ENCODE measurements at regions not wholly inside any gene's neighbourhood (a gene's known extent, or its start where the extent isn't known, plus 50 kb on each side); places are given as distances from the start of the nearest gene placed in this dataset.
A peak's percentile ranks its signal among the peaks of the same experiment; 100 is the strongest.

DNA sequence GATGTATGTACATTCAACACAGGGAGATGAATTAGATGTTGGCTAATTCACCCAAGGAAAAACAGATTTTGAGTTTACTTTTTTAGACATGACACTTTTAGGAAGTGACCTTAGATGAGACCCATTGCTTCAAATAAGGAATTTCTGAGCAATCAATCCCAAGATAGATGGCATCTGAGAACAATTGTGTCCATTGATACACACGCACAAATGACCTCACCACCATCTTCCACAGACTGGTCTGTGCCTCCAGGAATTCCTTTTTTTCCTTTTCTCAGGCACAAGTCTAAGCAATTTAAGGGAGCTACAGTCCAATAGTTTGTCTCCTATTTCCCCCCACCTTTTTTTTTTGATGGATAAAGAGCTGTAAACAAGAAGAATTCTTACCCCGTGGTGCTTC, 265.3 kb downstream of the TBL1XR1 start:
- DNase-seq: no peak

DNA sequence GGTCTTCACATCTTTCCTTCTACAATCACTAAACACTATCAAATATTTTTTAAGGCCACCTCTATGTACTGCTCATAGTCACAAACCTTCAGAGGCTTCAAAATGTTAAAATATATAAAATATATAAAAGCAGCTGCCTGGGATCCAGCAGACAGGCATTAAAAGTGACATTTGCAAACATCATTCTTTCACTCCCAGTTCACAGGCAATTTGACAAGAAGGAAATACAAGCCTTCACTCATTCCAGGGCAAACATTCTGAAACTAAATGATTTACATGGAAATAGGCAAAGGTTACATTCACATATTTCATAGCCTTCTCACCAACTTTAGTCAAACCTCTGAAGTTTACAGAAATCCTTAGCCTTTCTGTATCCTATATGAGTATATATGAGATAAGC, 266.3 kb downstream of the TBL1XR1 start:
- no peak for DNase-seq

DNA sequence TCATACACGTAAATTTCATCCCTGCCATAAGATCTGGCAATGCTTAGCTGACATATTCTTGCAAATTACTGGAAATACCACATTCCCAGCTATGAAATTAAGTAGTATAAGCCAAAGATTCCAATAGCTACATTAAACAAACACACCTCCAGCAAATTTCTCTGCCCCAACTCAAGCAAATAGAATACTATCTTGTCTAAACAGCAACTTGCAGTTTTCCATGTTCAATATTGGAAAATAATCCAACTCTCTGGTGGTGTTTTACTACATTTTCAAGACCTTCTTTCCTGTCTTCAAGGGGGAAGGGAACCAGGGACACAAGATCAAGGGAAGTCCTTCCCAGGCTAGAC, 268.7 kb downstream of the TBL1XR1 start:
- no peak for DNase-seq

DNA sequence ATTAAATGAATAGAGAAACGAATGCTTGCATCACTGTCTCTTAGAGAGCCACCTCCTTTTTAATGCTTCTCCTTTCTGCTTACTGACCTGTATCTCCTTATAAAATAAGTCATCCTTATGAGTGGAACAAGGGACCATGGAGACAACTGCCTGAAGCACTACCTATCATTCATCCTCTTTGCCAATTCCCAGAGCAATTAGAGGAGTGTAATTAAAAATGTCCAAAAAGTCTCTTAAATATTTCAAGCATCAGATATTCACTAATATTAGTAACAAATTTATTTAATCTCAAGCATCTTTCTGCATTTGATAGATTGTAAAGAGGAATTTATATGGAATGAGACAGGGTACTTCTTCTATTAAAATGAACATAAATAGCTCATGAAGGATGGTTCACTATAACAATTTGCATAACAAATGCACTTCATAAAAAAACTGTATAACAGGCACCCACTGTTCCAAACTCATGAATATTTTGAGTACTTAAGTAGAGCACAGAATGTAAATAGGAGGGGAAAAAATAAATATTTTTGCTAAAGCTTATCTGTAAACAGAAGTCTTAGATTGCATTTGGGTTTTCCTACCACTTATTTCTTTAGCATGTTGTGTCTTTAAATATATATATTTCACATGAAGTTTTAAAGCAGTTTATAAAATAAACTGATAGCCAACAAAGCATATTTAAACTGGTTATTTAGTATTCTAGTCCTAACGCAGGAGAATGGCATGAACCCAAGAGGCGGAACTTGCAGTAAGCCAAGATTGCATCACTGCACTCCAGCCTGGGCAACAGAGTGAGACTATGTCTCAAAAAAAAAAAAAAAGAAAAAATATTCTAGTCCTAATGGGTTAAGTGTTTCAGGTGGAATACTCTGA, 269.3 kb downstream of the TBL1XR1 start:
- no peak for DNase-seq

DNA sequence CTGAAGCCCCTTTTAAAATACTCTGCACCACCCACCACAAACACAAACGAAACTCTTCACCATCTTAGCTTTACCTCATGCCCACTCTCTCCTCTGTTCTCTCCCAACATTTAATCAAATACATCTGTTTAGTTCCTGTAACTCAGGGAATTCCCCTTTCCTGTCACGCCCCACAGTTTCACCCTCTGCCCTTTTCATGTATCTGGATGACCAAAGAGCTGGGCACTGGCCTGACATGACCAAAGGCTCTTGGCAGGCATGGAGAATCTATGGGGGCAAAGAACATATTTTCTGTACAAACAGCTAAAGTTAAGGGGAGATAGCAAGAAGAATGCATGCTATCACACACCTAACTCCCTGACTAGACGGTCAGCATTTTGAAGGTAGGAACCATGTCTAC, 270.0 kb downstream of the TBL1XR1 start:
- DNase-seq: peak; percentile 13

DNA sequence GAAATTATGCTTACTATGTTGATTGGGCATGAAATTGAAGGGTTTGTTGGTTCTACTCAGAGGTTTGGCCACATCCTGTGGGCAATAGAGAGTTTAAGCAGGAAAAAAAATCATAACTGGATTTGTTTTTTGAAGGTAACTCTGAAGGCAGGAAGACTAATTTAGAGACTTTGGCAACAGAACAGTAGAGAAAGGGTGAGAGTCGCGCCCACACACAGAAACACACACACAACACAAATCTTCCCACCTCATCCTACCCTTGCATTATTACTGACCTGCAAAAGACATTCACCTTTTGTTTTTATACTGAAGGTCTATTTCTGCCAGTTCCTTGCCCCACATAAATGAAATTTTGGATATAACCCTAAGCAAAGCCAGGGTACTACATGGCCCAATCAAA, 270.6 kb downstream of the TBL1XR1 start:
- DNase-seq: no peak

DNA sequence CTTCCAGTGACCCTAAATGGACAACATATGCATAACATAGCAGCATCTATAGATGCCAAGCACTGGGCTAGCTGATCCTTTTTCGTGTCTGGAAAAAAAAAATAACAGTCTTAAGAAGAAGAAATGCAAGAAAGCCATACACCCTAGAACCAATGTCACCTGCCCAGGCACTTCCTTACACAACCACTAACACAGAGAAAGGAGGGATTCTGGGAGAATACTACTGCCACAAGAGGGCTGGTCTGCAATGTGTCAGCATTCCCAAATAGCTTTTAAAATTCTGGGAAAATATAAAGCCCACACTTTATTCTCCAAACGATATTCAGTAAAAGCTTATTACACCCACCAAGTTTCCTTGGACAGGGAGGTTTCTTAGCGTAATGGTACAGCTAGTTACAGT, 271.2 kb downstream of the TBL1XR1 start:
- DNase-seq: no peak

DNA sequence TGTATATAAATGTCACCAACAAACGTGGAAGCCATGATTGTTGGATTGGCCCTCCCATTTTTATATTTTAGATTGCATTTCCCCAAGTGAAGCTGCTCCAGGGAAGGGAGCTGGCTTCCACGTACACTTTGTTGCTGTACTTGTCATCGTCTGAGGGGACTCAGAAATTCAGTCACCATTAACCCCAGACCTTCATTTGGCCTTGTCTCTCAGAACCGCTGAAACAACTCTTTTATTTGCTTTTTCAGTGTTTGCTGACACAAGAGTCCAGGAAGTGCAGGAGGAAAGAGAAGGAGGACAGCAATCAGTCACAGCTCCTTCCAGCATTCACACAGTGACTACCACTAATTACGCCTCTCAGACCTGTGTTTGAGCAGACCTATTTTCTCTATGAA, 276.5 kb downstream of the TBL1XR1 start:
- peak; percentile 91 for DNase-seq

DNA sequence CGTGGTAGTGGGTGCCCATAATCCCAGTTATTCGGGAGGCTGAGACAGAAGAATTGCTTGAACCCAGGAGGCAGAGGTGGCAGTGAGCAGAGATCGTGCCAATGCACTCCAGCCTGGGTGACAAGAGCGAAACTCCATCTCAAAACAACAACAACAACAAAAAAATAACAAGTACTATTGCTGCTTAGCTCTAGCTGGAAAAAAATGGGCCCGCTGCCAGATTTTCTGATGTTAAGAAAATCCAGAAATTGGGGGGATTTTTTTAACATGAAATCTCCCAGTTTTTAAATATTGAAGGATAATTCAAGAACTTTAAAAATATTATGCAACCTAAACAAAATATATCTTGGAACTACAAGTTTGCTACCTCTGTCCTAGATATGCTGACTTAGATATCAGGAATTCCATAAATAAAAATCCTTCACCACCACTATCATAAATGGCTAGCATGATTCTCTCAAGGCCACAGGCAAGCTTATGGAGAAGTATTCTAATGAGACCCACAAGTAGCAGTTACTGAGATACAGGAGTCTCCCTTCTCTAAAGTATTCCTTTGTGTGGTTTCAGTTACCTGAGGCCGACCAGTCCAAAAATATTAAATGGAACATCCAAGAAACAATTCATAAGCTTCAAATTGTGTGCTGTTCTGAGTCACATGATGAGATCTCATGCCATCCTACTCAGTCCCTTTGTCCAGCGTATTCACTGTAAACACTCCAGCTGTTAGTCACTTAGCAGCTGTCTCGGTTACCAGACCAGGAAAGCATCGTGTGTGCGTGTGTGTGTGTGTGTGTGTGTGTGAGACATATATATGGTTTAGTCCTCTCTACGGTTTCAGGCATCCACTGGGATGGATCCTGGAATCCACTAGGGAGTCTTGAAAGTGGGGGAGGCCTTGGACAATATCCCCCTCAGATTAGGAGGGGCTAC, 277.2 kb downstream of the TBL1XR1 start:
- DNase-seq: peak; percentile 98

DNA sequence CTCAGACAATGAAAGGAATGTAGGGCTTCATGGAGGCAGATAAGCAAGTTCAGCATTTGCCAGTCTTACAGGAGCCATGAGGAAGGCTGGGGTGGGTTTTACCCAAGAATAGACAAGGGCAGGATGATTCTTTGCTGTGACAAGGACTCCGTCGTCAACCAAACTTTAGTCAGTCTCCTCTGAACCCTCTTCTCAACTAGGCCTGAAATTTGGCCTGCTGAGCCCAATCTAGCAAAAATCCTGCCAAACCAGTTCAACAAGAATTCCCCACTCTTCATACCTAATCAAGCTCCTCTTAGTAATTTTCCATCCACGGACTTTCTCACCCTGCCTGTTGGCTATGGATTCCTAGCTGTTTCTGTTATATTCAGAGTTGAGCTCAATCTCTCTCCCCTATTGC, 280.5 kb downstream of the TBL1XR1 start:
- peak; percentile 91 for DNase-seq

DNA sequence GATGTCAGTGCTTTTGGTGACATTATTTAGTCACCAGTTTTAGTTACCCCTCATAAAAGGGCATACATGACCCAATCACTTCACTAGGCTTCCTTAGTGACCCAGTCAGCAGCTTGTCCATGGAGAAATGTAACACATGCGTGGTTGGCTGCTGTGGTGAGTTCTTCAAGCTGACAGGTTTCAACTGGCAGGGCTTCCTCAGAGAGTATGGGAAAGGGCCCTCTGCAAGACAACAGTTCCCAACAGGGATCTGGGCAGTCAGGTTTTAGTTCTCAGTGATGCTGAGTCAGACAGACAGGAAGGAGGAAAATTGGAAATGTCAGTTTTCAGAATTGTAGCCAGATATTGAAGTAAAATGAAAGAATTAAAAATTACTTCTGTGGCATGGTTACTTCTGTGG, 282.5 kb downstream of the TBL1XR1 start:
- DNase-seq: peak; percentile 40

DNA sequence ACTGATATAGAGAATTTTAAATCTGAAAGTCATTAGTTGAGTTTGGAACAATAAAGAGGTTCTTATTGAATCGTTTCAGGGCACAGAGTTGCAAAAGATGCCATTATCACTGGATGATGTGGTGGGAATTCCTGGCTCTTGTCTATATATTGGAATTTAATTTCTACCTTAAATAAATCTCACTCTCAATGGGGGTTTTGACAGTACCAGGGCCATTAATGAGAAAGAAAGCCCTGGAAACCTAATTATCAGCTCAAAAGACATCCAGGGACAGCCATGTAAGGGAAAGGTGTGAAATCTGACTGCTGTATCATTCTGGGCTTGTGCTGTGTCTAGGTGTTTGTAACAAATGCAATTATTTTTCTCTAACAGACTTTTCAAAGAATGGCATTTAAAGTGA, 285.7 kb downstream of the TBL1XR1 start:
- no peak for DNase-seq

DNA sequence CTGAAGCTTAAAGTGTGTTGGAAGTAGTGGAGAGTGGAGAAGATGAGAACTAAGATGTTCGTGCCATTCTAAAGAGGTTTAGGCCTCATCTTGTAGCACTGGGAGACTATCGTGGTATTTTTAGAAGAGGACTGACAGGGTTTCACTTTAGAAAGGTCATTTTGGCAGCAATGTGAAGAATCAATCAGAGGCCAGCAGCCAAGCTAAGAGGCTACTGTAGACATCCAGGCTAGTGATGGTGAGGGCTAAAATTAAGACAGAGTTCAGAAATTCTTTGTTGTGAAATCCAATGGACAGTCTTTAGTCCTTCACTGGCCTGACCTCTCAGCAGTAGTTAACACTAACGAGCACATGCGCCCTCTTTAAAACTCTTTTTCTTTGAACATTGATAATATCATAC, 288.2 kb downstream of the TBL1XR1 start:
- DNase-seq: no peak

DNA sequence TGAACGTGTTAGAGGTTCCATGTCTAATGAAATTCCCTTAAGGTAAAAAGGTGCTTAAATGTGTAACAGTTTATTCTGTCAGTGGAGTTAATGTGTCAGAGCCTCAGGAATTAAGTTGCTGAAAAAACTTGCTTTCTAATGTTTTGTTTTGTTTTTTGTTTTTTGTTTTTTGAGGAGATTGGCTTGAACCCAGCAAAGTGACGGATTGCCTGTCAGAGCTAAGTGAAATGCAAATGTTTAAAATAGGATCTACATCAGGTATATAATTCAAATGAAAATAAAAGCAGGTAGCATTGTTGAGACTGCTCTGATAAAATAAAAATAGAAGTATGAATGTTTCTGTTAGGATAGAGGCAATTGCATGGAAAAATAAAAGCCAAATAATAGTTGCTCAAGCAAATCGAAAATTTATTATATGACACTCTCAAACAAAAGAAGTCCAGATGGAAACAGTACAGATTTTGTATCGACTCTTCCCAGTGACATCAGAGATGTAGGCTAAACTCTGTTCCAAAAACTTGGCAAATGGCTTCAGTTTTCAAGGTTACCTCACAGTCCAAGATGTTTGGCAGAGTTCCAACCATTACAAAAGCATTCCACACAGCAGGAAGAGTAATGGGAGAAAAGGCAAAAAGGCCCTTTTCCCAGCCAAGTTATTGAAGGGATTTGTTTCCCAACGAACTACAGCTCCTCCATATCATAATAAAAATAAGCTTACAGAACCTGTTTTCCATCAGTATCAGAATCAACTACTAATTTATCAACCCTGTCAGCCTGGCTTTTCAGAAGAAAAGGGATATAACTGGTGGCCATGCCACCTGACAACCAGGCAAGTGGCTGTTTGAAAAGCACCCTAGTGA, 291.0 kb downstream of the TBL1XR1 start:
- DNase-seq: peak; percentile 51

DNA sequence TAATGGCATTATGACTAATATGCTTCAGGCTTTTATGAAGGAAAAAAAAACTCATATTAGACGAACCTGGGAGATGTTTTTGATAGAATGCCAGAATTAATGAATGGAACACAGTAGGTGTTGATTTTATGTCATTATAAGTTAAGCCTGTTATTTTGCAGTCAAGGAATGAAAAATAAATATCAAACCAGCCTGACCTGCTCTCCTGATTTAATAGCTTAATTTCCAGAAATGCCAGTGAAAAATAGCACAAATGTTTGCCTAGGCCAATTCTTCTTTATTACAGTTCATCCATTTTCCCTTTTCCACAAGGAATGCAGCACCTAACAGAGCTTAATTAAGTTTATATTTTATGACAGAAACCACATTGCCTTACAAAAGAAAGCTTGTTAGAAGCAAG, 292.0 kb downstream of the TBL1XR1 start:
- no peak for DNase-seq

DNA sequence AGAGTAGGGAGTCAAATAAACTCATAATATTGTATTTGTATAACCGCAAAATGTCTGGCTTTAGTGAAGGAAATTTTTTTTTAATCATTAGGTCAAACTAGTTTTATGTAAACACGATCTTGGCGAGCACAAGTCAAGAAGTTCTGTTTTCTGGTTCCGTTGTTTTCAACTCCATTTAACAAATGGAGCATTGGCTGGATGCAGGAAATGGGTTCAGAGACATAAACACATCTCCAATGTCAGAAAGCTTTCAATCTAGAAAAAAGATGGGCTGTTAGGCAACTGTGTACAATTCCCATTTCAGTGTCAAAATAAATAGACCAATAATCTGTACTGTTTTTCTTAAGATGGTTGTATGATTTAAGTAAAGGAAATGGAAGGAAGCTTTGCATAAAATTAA, 292.8 kb downstream of the TBL1XR1 start:
- no peak for DNase-seq

DNA sequence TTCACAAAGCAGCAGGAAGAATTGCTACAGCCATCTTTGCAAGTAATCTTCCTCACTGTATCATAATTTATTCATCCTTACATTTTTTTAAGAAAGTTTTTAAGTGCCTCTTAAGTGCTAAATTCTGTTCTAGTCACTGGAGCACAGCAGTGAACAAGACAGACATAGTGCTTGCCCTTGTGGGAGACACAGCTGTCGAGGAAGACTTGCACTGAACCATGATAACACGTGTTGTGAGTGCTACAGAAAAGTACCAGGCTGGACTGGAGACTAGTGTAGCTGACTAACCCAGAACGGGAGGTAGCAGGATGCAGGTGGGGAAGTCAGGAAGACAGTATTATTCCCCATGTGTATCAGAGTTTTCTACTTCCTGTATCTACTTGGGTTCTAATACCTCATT, 300.6 kb downstream of the TBL1XR1 start:
- DNase-seq: peak; percentile 51

DNA sequence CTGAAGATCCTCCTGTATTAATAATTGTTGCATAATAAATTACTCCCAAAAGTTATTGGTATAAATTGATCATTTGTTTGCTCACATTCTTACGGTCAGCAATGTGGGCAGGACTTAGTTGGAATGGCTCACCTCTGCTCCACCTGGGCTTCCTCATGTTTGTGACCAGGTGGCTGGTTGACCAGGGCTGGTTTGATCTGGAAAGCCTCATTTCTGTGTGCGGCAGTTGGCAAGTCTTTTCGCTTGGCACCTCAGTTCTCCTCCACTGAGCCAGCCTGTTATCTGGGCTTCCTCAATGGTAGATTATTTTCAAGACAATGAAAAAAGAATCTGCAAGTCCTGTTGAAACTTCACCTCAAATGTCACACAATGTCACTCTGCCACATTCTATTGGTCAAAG, 301.1 kb downstream of the TBL1XR1 start:
- no peak for DNase-seq

DNA sequence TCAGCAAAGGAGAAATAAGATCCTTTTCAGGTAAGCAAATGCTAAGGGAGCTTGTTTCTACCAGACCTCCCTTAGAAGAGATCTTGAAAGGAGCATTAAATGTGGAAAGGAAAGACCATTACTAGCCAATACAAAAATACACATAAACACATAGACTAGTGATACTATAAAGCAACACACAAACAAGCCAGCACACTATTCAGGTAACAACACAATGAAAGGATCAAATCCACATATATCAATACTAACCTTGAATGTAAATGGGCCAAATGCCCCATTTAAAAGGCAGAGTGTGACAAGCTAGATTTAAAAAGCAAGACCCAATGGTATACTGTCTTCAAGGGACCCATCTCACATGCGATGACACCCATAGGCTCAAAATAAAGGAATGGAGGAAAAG, 317.6 kb downstream of the TBL1XR1 start:
- DNase-seq: no peak

DNA sequence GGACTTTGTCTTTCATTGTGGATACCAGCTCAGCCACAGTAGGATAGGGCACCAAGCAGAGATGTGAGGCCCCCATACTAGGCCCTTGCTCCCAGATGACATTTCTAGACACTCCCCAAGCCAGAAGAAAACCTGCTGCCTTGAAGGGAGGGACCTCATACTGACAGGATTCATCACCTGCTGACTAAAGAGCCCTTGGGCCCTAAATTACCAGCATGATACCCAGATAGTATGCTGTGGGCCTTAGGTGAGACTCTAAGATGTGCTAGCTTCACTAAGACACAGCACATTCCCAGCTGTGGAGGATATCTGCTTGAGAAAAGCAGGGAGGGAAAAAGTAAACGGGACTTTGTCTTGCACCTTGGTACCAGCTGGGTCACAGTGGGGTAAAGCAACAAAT, 324.0 kb downstream of the TBL1XR1 start:
- DNase-seq: no peak

DNA sequence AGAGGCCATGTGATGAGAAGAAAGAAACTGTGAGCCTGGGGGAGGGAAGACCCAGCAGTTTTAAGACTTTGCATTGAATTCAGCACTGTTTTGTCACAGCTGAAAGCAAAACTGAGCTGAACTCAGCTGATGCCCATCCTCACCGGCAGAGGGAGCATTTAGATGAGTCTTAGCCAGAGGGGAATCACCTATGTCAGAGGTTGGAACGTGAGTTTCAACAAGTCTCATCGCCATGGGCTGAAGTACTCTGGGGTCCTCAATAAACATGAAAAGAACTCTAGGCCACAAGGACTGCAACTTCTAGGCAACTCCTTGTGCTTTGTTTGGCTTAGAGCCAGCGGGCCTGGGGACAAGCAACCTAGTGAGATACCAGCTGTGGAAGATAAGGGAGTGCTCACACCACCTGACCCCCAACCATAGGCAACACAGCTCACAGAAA, 324.5 kb downstream of the TBL1XR1 start:
- DNase-seq: peak; percentile 86

DNA sequence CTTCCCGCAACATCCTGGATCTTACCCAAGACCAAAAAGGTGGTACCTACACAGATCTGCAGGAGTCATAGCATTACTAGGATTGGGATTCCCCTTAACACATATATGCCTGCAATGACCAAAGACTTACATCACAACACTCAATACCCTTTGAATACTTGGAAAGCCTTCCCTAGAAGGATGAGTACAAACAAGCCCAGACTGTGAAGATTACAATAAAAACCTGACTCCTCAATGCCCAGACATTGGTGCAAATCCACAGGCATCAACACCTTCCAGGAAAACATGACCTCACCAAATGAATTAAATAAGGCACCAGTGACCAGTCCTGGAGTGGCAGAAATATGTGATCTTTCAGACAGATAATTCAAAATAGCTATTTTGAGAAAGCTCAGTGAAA, 326.8 kb downstream of the TBL1XR1 start:
- DNase-seq: peak; percentile 6

Data from DMS53 (cell line).